ENCODE measurements at regions not wholly inside any gene's neighbourhood (a gene's known extent, or its start where the extent isn't known, plus 50 kb on each side); places are given as distances from the start of the nearest gene placed in this dataset.

DNA sequence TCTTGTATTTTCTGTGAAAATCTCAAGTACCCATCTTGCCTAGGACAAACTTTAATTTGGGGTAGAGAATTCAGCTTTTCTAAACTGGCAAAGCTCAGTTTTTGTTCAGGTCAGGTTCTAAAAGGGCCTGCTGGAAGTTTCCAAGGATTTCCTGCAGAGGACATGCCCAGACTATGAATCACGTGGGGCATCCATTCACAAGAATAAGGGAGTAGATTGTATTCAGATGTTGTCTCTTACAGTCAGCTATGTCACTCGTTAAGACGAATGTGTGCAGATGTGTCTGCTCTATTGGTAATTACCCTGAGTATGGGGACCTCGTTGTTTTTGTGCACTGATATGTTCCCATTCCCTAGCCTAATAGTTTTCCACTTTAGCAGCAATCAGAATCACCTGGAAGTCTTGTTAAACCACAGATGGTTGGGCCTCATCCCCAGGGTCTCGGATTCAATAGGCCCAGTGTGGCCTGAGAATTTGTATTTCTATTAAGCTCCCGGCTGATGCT, 81.0 kb upstream of the ITPRID1 start:
- TF ChIP-seq, protein P1, sequence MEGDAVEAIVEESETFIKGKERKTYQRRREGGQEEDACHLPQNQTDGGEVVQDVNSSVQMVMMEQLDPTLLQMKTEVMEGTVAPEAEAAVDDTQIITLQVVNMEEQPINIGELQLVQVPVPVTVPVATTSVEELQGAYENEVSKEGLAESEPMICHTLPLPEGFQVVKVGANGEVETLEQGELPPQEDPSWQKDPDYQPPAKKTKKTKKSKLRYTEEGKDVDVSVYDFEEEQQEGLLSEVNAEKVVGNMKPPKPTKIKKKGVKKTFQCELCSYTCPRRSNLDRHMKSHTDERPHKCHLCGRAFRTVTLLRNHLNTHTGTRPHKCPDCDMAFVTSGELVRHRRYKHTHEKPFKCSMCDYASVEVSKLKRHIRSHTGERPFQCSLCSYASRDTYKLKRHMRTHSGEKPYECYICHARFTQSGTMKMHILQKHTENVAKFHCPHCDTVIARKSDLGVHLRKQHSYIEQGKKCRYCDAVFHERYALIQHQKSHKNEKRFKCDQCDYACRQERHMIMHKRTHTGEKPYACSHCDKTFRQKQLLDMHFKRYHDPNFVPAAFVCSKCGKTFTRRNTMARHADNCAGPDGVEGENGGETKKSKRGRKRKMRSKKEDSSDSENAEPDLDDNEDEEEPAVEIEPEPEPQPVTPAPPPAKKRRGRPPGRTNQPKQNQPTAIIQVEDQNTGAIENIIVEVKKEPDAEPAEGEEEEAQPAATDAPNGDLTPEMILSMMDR (IDR thresholded peaks at IDR 0.05): no peak
- TF ChIP-seq POLR2A (IDR thresholded peaks at IDR 0.05): no peak

Data from right lobe of liver (tissue), 4 donors.